GM21447 (cell line): ENCODE measurements at regions not wholly inside any gene's neighbourhood (a gene's known extent, or its start where the extent isn't known, plus 50 kb on each side); places are given as distances from the start of the nearest gene placed in this dataset.

Experiments
- ATAC-seq: cut with Tn5 transposase; IDR thresholded peaks from one replicate; pipeline ENCODE4 v1.9.1; 2021; ENCODE audit not compliant: unreplicated experiment

DNA sequence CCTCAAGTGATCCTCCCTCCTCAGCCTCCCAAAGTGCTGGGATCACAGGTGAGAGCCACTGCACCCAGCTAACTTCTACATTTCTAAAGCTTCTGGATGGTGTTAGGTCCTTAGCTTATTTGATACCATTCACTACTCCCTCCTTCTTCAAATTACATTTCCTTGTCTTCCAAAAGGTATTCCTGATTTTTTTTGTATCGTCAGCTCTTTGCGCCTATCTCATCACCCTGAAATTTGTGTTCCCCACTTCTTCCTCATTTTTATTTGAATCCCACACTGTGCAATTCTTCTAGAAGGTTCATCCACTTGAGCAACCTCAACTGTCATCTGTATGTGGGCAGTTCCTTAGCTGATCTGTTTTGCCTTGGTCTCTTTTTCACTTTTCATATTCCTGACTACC is 241.8 kb upstream of the RGS6 start:
- ATAC-seq = no peak

DNA sequence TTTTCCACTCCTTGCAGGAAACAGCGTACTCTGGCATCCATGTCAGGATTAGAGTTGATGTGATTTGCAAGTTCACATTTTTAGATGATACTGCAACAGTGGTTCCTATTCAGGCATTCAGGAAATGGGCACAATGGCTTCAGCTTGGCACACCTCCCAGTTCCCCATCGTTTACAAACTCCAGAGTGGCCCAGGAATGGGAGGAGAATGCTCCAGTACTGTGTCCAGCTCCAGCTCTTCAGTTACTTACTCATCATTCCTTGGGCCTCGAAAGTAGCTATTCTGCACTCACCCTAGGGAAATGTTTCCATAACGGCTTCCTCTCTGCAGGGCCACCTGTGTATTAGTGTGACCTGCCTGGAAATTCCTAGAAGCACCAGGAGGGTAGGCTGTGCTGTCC is 239.7 kb upstream of the RGS6 start:
- no peak for ATAC-seq

DNA sequence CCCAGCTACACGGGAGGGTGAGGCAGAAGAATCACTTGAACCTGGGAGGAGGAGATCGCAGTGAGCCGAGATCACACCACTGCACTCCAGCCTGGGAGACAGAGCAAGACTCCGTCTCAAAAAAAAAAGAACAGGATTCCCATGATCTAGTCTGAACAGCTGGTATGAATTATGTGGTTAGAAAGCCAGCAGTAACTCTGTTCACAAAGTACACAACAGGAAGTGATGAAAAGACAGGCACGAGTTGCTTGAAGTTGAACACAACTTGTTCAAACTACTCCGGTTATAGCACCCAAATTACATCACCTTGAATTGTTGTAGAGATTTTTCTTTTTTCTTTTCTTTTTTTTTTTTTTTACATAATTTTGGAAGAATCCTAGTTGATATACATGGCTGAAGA is 238.8 kb upstream of the RGS6 start:
- ATAC-seq = no peak

DNA sequence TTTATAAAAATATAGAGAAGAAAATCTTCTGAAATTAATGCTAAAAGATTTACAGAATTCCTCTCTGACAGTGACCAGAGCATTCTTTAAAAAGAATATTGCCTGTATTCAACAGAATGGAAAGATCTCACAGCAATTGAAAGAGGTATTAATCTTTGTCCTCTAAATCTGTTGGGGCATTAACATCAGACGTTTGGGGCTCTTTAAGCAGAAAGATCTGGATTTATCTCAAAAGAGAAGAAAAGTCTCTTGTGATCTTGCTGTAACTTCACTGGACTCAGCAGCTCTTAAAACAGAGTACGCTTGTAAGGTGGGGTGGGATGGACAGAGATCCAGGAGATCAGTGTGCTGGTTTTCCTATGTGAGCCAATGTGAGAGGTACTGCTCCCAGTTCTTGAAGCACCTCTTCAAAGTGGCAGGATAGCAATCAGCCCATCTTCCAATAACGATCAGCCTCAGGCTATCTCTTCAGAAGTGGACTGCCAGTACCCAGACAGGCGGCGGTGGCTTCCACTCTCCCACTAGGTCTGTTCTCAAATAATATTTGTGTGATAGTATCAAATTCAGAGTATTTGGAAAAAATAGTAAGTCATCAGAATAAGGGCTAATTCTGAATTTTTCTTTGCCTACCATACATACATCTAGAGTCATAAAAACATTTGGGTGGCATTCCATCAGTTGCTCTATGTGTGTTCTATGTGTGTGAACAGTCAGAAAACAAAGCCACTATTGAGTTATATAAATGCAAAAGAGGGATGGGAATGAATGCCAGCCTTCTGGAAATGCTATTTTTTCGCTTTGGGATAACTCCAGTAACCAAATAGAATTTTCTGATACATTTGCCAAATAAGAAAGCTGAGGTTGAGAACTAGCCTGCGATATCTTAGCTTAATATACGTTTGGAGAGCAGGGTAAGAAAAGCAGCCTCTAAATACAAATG is 237.4 kb upstream of the RGS6 start:
- ATAC-seq = no peak

DNA sequence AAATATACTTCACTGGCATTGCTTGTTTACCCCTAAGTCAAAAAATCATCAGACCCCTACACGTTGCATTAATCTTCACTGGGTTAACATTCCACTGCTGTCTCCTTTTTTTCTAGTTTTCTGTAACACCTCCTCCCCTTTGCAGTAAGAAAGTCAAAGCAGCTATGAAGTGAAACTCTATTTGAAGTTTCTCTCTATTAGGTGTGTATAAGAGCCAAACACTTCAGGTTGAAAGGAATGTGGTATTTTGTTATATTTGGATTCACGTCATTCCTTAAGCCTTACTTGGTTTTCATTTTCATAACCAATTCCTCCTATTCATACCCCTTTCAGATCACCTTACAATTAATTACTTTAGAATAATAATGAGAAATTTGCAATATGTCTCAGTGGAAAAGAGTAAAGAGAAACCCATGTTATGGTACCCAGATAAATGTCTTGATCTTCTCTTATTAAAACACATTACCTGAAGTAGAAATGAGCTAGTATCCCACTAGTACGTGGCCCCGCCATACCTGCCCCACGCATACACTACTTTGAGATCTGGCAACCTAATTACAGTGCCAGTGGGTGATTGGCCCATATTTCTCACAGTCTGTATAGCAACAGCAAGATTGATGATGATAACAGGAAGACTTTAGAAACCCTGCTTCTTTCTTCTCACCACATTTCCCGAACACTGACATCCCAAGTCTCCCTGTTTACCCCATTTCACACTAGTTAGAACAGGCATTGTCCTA is 236.4 kb upstream of the RGS6 start:
- no peak for ATAC-seq

DNA sequence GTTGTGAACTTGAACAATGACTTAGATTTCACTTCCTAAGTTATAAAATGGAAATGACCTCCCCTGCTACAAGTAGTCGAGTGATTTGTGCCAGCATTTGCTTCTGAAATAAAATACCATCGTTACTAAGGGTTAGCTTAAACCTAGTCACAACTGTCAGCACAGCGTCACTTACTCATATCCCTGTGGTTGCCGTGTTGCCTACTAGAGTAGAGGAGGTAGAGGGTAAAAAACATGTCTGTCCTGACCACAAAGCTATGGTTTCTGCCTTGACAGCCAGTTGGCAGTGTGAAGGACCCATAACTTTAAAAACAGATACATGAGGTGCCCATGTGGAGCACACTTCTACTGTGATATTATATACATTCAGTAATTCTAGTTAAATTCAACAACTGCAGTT is 234.2 kb upstream of the RGS6 start:
- ATAC-seq = no peak

DNA sequence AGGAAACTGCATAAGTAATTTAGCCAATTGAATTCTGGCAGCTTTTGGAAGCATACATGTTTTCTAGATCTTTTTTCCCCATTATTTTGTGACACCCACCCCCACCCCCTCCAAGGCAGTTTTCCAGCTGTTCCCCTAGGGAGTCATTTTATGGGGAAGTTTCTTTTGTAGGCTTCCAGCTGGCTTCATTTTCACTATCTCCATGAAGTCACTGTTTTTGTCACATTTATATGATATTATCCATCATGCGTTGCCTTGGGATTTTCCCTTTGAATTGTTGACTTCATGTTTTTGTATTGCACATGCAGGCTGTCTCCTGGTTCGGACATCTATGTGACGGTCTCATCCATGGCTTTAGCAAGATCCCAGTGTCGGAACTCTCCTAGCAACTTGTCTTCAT is 233.6 kb upstream of the RGS6 start:
- ATAC-seq = no peak

DNA sequence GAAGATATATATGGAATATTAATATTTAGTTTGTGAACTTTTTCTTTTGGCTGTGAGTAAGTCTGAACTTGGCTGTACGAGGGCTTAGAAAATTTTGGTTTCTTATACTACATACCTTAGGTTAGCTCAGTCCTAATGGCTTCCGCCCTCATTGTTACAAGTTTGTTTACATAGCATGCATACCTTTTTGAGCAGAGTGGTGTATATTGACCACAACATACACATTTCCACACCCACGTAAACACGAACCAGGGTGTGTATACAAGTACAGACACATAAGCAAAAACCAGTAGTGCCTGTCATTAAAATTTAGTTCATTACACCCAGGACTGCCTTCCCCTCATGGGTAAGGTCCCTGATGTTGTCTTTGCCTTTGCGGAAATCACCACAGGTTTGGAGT is 230.2 kb upstream of the RGS6 start:
- ATAC-seq = no peak

DNA sequence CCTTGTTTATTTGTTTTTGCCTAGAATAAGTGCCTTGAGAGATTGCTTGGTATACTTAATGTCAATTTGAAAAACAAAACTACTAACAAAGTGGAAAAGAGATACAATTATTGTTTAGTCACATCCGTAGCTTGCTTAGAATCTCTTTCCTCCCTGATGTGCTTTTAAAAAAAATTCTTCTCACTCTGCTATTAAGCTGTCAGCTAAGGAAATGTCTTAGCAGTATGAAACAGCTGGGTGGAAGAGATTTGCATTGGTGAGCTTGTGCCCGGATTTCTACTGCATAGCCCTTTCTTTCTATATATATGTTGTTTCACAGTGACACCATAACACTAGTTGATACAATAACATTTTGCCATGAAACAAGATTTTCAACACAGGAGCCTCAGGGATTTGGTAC is 229.4 kb upstream of the RGS6 start:
- ATAC-seq = no peak

DNA sequence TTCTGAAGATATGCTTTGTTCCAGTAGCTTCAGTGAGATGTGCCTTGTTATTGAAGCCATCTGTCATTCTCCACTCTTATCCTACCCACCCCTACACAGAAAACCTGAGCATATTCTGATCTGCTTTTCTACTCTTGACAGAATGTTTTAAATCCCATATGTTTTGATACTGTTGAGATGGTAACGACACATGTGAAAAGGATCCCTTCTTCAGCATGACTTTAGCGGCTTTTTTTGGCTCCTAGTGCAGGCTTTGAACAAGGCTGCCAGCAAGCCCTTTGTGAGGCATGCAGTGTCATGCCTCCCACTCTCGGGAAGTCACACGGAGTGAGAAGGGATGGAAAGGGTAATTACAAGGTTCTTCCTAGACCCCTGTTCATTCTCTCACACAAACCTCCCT is 228.8 kb upstream of the RGS6 start:
- no peak for ATAC-seq

DNA sequence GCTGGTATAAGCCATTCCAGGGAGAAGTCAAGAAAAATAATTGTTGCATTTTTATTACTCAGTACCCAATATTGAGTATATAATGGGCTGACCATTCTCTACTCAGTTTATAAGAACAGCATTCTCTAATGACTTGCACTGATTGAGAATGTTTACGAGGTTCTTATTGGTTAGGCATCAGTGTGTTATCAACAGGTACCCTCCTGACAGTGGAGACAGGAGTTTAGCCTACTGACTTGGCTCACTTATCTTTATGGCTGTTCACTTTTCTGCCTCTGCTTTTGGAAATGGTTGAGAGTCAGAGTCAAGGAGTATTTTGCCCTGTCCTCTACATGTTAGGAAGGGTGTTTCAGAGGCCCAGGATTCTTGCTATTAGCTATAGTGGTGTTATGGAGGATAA is 228.0 kb upstream of the RGS6 start:
- no peak for ATAC-seq

DNA sequence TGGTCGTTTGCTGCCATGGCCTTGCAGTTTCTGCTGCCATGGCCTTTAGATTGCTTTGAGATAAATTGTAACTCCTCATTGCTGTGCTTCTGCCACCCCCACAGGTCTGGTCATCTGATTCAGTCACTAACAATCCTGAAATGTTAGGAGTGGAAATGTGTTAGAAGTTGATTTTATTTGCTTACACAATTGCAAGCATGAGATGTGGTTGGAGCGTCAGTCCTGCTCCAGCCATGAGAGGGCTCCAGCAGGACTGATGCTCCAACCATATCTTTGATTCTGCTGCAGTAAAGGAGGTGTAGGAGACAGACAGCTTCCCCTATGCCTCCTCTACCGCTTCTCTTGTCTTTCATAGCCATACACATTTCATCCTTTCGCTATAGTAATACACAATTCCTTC is 226.8 kb upstream of the RGS6 start:
- ATAC-seq = no peak

DNA sequence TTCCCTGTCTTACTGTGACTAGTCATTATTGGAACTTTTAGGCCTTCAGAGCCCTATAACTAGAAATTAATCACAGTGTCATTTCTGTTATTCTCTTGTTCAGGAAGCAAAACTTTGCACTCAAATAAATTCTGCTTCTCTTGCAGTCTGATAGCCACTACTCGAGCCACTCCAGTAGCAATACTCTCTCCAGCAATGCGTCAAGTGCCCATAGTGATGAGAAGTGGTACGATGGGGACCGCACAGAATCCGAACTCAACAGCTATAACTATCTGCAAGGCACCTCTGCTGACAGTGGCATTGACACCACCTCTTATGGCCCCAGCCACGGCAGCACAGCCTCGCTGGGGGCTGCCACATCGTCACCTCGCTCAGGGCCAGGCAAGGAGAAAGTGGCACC is 223.2 kb upstream of the RGS6 start:
- no peak for ATAC-seq

DNA sequence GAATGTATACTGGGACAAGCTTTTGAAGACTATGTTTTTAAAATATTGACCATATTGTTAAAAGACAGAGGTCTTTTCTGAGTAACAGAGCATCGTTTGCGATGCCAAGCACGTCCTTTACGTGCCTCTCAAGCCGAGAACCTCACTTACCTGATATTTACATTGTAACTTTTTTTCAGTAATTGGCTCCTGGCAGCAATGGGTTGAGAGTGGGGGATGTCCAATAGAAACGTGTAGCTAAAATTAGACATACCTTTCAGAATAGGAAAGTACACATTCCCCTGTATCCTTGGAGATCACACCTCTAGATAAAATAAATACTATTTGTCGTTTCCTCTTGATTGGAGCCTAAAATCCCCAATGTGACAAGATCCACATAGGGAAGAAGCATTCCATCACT is 222.2 kb upstream of the RGS6 start:
- no peak for ATAC-seq

DNA sequence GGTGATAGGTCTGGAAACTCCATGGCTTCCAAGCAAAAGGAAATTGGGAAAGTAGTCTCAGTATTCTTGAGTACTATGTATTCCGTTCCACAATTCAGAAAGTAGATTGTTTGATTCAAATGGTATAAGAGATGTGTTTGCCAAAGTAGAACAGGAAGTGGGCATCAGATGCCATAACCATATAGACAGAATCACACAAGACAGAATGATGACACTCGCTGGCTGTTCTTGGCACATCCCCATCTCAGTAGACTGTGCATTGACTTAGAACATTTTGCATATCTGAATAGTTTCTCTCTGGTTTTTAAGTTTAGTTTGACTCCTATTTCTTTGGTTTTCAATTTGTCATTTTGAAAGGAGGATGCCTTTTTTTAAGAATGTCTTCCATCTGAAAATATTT is 221.1 kb upstream of the RGS6 start:
- ATAC-seq = no peak

DNA sequence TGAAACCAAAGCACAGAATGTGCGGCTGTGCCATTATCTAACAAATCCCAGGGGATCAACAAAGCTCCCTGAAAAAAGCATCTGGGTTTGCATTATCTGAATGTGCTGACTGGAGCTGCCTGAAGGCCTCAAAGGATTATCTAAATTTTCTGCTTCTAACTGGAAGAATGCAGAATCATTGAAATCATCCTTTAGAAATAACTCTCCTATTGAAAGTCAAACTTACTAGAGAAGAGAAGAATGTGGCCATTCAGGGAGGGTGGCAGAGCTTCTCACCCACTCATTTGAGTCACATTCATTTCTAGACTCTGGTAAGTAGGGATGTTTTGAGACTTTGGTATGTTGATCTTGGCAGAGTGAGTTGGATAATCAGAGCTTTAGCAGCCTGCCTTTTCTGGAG is 220.6 kb upstream of the RGS6 start:
- ATAC-seq = no peak

DNA sequence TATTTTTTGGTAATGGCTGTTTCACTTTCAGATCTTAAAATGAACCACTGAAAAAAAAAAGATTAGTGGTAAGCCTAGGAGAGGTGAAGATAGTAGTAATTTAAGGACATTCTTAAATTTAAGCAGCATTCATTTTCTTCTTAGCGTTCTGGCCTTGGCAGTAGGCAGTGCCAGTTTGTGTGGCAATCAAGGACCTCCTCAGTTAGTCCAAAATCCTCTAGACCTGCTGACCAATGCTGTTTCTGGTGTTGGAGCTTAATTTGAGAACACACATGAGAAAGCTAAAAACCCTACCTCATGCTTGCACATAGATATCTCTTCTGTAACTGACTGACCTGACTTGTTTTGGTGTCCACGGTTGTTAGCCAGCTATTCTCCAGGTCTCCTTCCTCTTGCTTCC is 219.8 kb upstream of the RGS6 start:
- ATAC-seq = no peak

DNA sequence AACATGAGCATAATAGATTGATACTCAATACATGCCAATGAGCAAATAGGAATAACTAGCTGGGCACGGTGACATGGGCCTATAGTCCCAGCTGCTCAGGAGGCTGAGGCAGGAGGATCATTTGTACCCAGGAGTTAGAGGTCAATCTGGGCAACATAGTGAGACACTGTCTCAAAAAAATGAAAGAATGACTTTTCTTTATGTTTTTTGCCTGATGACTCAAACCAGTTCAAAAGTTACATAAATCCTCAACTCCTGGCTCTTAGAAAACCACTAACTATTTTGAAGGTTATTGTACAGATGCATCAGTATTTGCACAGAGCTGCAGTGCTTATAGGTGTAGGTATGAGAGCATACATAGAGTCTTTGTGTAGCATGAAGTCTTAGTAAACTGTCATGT is 219.2 kb upstream of the RGS6 start:
- no peak for ATAC-seq

DNA sequence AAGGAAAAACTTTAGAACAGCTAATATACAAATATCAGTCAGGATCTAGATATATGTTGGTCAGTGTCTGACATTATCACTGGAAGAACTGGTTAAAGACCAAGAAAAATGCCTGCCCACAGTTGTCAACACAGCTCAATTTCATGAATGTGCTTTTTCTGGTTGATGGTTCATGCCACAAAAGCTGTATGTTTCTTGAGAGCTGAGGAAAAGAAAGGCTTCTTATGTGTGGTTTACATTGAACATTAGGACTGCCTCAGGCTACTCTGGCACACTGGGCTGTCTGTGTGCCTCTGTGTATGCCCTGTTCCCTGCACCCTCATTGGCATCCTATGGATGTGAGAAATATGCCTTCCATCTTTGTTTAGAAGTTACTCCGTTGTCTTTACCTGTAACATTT is 218.8 kb upstream of the RGS6 start:
- no peak for ATAC-seq

DNA sequence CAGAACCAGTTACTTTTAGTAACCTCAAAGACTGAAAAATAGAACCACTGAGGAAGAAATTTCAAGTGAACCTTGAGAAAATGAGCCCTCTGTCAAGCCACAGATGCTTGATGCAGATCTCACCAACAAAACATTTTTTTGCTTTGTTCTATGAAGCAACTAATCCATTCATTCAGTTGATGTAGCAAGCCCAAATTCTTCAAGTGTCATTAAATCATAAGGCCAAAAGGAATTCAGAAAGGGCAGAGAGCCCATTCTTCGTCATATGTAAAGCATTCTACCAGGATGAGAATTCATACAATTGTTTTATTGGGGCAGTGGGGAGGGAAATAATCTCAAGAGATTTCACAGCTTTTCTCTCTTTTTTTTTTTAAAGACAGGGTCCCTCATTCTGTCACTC is 218.0 kb upstream of the RGS6 start:
- no peak for ATAC-seq

DNA sequence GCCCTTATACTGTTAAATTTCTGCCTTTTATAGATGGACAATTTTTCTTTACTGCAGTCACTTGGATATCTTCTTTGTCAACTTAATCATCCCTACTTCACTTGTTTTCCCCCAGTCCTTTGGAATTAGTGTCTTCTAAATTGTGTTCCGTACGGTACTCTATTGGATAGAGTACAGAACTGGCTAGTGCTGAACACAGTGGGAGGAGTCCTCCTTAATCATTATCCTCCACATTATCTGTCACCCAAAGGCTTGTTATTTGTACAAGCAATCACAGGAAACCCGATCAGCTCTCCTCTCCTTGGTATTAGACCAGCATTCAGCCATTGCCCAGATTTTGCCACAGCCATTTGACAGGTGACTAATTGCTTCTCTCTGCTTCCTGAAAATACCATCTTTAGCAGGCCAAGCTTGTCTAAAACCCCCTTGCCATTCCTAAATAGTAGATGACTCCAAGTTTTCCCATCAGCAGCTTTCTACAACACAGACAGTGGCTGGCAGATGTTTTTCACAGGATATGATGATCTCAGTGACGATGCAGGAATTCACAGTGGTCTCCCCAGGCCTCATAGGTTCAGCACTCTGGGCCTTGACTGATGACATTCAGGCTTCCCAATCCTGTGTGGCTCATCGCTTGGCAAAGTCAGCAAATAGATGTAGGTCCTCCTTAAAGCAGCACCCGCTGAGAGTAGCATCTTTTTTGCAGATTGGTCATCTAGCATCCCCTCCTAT is 216.0 kb upstream of the RGS6 start:
- no peak for ATAC-seq
